Fibroblast of lung (primary cell): ENCODE measurements at regions not wholly inside any gene's neighbourhood (a gene's known extent, or its start where the extent isn't known, plus 50 kb on each side); places are given as distances from the start of the nearest gene placed in this dataset.

ENCODE experiments used
- CTCF ChIP-seq, 2 donors: IDR thresholded peaks in 1 of 2; conservative IDR thresholded peaks in 1 of 2; 1 replicate in 1 of 2; 2 replicates in 1 of 2; pipeline ENCODE4 v1.5.1; 2011 to 2012; ENCODE audit warnings: low read length in 2 of 2, control low read depth in 1 of 2, inconsistent platforms in 1 of 2, low read depth in 1 of 2, mild to moderate bottlenecking in 1 of 2
- EZH2 ChIP-seq: IDR thresholded peaks from 2 replicates; pipeline ENCODE4 v1.5.1; 2012; ENCODE audit warnings: low read length, control low read depth, mild to moderate bottlenecking; ENCODE audit errors: missing control alignments

GRCh38 chr9:27671636-27672035 is 98.4 kb upstream of the C9orf72 start:
- no peak for TF ChIP-seq CTCF (conservative IDR thresholded peaks at IDR 0.05 in 1 of 2, IDR thresholded peaks at IDR 0.05 in 1 of 2; ENCODE audit: low read depth in 1 of 2, low read length in 2 of 2)
- no peak for TF ChIP-seq EZH2
